Hepatic stellate cell (primary cell): ENCODE measurements at regions not wholly inside any gene's neighbourhood (a gene's known extent, or its start where the extent isn't known, plus 50 kb on each side); places are given as distances from the start of the nearest gene placed in this dataset.

Experiments
- DNase-seq: peaks from one replicate; pipeline ENCODE4 v3.0.0; 2011; ENCODE audit warnings: low spot score

DNA sequence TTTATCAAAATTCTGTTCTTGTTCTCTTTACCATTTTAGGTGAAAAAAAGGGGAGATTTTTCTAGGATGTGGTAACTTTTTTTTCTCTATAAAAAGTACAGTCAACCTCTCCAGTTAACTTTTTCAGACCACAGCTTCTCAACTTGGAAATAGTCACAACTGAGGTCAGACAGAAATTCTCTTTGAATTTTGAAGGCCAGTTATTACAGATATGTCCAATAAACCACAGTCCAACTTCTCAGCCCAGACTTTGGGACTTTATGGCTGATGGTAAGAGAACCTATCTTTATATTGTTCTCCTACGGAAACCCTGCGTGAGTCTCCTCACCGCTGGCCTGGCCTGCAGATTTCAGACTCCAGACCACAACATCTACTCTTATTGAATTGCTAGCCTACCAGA lies 176.7 kb downstream of the DACT1 start:
- no peak for DNase-seq

DNA sequence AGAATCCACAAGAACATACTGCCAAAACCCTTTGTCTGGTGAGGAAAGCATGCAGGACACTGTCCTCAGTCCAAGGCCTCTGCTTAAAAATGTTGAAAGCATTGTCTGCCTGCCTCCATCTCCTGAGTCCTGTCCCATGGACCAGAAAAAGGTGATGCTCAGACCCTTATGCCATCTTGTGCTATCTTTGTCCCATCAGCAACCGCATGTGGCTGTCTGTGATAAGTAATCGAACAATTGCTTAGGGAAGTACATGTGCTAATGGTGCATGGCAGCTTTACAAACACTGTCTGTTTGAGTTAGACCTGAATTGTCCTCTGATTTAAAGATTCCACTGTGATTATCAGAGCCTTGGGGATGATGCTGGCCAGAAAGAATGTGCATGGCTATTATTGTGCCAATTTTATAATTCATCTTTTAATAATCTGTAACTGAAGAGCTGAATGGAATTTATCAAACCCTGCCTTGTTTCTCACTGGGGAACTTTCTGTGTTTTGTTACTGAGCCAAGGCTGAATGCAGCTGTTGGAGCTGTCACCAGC lies 177.5 kb downstream of the DACT1 start:
- DNase-seq, result peak; percentile 48

DNA sequence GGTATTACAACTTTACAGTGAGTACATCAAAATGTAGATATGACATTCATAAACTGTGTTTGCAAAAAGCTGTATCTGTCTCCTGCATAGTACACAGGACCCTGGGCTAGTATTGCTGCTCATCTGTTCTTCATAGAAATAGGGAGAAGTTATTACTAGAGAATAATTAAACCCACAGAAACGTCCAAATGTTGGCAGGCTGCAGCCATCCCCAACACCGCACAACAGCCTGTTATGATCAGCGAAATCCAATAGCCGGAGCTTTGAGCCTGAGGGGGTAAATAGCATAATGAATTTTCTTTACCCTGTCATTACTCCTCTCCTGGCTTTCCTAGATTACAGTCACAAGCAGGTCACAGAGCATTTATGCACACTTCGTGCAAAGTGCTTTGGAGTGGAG lies 178.0 kb downstream of the DACT1 start:
- no peak for DNase-seq

DNA sequence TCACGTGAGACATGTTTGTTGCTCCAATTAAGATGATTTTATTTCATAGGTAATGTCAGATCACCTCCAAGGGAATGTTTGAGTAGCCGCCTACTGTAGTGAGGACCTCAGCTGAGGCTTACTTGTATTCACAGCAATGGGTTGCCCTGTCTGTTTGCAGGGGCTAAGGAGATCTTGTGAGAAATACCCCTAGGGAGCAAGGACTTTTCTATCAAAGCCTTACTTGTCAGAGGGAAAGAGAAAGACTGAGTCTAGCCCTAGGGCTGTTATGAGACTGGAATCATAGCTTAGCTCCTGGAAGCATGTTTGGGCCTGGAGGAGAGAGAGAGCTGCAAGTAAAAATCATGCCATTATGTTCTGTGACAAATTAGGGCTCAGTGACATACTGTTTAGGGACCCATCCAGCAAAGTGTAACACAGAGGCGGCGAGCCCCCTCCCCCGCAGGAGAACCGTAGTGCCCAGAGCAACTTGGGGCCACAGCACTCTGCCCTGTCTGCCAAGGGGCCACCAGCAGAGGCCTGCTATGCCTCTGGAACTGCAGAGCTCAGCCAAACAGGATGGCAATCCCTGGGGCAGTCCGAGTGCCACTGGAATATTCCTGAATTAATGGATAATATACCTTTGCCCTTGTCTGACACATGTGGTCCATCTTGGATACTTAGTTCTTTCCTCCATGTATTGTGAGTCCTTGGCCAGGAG lies 178.8 kb downstream of the DACT1 start:
- DNase-seq, result no peak

DNA sequence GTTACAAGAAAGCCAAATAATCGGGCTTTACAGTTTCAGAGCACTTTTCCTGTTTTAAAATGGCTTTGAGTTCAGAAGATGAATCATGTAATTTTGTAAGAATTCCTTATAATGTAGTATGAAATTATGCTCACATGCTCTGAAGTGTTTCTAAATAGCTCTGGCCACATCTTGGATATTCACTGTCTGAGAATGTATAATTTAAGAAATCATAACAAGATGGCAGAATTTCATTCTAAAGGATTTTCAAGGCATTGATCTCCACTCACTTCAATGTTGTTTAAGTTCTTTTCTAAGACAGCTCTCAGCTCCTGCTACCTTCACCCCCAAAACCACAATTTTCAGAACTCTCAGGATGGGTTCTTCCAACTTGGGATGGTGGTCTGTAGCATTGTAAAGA lies 180.1 kb downstream of the DACT1 start:
- DNase-seq, result no peak

DNA sequence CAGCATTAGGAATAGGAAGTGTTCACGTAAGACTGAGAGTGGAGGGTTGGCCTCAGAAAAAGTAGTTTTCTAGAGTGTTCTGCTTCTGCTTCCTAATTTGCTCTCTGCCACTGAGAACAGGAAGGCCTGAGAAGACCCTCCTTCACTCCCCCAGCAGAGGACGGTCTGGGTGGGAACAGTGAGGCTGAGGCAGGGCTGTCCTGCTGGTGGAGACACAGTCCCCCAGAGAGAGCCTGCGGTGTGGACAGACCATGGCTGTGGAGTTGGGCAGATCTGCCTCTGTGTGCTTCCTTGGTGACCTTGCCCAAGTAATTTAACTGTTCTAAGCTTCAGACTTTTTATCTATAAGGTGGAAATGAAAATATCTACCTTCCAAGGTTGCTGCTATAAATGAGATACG lies 182.3 kb downstream of the DACT1 start:
- DNase-seq, result no peak

DNA sequence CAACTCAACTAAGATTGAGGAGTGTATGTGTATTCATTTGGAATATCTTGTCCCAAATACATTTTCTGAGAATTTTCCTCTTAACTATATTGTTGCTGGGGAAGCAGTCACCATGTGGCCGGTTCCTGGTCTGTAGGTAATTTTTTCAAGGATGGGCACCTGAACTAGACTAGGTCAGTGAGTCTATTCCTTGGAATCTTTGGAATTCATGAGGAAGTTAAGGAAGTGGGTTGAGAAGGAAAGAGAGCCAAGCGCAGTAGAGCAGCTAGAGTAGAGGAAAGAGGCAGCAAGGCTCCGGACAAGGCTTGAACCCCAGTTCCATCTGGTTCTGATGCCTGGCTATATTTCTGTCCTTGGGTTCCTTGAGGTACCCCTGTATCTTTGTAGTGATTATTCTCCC lies 183.7 kb downstream of the DACT1 start:
- DNase-seq, result no peak

DNA sequence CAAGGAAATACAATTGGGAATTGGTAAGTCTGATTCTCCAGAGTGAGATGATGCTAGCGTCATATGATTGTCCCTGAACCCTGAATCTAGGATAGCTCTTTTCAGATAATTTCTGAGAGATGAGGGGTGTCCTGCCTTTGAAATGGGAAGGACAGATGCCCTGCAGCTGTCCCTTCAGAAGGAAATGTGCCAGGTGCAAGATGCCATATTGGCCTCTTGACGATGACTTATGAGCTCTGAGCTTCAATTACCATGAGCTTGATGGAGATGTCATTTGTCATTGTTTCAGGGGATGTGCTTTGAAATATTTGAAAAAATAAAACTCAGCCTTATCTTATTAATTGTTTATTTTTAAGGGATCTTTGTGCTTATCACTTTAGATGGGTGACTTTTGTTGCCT lies 185.1 kb downstream of the DACT1 start:
- no peak for DNase-seq

DNA sequence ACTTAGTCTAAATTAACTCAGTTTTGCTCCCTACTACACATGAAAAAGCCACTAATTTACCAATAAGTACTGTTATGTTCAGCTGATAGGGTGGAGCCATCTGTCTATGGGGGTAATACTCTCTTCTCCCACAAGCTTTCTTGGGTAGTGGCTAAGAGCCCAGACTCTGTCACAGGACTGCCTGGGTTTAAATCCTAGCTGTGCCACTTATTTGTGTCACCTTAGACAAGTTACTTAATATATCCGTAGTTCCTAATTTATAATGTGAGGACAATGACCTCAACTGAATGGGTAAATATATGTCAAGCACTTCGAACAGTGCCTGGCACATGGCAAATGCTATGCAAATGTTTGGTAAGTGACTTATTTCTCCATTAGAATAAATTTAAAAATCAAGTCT lies 185.6 kb downstream of the DACT1 start:
- no peak for DNase-seq

DNA sequence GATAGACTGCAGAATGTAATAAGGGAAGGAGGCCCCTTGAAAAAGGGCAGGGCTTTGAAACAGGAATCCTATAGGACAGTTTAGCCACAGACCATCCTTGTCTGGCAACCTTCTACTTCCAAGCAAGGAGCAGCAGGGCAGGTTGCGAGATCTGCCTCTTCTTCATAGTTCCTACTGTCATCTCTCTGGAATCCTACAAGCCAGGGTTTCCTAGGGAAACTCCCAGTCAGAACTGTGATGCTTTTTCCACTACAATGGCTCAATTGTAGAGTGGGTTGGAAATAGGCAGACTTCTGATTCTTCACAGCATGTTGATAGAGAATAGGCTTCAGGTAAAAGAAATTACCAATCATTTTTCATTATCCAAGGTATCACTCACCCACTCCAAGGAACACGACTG lies 186.3 kb downstream of the DACT1 start:
- no peak for DNase-seq

DNA sequence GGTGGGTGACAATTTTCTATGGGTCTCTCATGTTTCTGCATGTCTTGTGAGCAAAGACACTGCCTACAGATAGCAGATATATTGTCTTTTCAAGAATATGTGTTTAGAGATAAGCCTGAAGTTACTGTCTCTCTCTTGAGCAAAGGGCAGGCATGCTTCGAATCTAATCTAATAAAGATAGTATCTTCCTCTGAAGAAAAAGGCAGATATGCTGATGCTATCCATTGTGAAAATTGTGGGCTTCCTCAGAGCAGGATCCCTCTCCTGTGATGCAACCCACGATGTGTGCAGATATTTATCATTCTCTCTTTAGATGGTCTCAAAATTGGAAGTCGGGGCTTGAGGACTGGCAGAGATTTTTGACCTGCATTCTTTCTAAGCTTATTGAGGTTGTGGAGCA lies 187.0 kb downstream of the DACT1 start:
- DNase-seq, result no peak

DNA sequence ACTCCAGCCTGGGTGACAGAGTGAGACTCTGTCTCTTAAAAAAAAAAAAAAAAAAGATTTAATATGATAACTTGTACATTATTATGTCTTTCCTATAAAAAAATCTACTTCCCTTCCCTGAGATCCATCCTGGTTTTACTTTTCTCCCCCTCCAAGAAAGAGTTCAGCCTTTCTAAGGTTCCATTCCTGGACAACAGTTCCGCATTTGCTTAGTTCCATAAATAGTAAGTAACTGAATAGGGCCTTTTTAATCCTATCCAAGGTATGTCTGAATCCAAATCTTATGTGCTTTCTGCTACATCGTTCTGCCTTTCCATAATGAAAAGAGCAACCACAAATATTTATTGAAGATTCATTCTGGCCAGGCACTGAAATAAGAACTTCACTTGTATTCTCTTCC lies 187.8 kb downstream of the DACT1 start:
- no peak for DNase-seq

DNA sequence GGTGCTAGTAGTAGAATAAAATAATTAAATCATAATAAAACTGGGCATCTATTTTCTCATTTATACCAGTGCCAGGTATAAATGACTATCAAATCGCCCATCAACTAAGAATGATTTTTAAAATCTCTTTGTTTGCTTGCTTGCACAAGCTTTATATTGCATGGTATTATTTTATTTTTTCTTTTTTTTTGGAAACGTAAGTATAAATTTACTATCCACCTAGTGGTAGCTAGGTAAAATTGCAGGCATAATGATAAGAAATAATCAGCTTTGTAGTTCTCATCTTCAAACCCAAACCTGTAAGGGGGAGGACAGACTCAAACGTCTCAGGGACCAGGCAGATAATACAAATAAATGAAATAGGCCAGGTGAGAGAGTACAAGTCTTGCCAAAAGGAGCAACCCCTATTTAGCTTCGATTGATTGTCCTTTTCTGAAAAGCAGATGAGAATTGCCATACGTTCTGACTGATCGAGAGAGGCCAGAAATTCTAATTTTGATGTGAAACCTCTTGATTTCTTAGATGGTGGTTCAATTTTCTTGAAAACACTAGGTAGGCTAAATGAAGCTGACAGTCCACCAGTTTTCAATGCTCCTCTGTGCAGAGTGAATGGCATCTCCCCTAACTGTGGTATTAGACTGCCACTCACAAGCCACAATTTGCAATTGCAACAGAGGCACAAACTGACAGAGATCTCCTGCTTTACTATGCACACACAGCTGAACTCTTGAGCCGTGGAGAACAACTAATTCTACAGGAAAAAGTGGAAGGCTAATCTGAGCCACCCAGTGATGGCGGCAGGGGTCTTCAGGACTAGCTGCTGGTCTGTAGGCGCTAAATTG lies 189.3 kb downstream of the DACT1 start:
- DNase-seq, result no peak

DNA sequence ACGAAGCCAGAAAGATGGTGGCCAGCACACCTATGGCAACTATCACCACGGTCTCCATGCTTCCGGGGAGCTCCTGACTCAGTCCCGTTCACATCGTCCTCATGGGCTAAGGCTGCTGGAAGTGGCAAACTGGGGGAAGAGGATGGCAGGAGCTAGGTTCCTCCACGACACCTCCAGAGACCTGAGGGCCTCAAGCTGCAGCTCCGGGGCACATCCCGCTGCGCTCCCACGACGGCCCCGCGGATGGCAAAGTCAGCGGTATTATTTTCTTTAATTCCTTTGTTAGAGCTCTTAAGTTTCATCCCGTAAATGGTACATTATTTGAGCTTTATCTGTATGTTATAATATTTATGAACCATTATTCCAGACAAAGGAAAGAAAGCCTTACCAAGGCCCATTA lies 190.5 kb downstream of the DACT1 start:
- DNase-seq, result no peak

DNA sequence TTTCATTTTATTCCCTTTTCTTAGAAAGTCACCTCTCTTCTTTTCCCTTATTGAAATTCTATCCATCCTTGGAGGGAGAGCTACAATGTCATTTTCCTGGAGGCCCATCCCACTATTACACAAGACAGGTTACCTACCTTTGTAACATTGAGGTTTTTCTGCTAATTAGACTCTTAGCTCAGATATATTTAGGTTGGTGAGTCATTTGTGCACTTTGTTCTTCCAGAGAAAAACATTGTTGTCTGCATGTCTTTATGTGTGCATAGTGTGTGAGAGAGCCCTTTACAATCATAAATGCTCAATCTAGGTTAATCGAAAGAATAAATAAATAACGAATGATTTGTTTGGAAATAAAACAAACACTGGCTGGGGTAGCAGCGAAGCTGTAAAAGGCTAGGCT lies 191.8 kb downstream of the DACT1 start:
- peak; percentile 19 for DNase-seq

DNA sequence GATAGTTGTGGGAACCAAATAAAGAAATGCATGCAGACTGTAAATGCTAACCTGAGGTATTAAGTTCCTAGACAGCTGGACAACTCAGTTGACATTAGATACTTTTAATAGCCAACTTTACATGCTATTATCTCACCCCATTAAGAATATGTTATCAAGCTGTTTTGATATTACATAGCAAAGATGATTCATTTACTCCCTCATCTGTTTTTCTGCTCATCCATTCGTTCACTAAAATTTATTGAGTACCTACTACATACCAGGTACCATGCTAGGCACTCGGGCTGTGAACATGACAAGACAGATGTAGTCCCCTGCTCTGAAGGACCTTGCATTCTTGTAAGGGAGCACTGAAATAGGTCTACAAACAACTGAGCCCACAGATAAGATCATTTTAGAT lies 192.4 kb downstream of the DACT1 start:
- DNase-seq, result no peak

DNA sequence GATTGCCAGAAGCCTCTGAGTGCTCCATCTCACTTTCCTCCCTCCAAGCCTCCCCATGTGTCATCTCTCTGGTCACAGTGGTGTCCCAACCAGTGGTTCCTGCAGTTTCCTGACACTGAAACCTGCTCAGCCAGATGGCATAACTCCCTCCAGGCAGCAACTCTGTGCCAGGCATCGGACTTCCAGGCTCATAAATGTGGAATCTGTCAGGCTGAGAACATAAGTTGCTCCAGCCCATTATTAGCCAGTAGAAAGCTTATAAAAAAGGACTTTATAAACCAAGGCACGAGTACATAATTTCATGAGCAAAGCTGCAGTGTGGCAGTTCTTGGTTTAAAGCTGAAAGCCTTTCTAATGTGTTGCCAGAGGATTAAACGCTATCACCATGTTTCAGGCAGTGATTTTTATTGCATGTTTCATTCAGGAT lies 194.3 kb downstream of the DACT1 start:
- no peak for DNase-seq

DNA sequence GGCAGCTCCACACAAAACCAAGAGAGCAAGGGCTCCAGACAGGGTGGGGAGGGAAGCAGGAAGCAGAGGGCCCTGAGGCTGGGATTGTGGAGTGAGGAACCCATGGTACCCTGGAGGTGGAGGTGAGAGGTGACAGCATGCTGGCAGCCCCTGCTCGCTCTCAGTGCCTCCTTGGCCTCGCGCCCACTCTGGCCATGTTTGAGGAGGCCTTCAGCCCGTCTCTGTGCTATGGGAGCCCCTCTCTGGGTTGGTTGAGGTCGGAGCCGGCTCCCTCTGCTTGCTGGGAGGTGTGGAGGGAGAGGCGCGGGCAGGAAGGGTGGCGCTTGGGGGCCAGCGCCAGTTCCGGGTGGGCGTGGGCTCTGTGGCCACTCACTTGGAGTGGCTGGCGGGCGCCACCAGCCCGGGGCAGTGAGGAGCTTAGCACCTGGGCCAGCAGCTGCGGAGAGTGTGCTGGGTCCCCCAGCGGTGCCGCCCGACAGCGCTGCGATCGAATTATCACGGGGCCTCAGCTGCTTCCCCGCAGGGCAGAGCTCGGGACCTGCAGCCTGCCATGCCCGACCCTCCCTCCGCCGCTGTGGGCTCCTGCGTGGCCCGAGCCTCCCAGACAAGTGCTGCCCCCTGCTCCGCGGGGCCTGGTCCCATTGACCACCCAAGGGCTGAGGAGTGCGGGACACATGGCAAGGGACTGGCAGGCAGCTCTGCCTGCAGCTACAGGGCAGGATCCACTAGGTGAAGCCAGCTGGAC lies 196.0 kb downstream of the DACT1 start:
- DNase-seq, result no peak

DNA sequence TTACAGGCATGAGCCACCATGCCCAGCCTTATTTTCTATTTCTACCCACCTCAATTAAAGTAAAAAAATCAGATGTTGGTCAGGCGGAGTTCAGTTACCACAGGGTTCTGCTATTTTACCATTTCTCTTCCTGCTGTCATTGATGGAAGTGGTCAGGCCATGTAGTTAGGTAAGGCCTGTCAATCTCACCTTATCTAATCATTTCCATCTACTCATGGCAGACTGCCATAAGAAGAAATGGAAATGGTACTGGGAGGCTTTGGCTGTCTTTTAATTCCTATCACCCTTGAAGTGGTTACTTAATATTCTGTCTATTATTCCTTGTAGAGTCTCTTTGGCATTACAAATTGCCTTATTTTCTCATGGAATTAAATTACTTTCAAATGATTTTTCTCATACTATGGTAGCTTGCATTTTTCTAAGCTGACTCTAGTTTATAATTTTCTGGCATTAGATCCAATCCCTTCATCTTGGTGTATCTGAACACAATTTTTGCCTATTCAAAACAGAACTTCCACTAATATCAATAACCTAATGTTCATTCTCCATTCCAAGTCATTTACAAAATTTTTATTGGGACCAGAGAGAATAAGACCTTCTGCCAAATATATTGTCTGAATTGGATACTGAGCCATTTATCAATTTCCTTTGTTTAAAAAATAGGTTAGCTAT lies 198.7 kb downstream of the DACT1 start:
- DNase-seq, result no peak

DNA sequence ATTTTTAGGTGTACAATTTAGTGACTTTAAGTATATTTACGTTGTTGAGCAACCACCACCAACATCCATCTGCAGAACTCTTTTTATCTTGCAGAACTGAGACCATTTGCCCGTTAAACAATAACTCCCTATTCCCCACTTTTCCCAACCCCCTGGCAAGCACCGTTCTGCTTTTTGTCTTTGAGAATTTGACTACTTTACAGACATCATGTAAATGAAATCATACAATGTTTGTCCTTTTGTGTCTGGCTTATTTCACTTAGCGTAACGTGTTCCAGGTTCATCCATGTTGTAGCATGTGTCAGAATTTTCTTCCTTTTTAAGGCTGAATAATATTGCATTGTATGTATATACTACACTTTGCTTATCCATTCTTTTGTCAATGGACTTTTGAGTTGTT lies 201.5 kb downstream of the DACT1 start:
- DNase-seq, result no peak

DNA sequence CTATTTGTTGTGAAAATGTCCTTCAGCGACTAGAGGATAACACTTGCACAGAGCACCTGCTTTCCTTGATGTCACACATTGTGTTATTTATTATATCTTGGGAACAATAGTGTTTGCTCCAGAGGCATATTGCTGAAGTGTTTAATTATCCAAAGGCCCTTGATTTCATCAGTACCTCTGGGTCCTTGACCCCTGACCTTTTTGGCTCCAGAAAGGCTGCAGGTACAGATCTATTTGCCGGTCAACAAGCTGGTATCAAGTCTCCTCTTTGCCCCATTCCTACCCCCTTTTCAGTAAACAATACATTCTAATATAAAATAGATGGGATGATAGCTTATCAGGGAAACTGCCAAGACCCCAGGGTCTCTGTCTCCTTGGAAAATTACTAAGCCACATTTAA lies 206.8 kb downstream of the DACT1 start:
- no peak for DNase-seq
